ENCODE measurements at regions not wholly inside any gene's neighbourhood (a gene's known extent, or its start where the extent isn't known, plus 50 kb on each side); places are given as distances from the start of the nearest gene placed in this dataset.

GRCh38 chr1:163875927-163876320 is 554.2 kb downstream of the NUF2 start:
- no peaks in the 10 kb centered on the region for H3K36me3 ChIP-seq (ENCODE audit: control insufficient read depth in 3 of 3, insufficient read depth in 3 of 3, low read length in 3 of 3)
- no peaks in the 10 kb centered on the region for H3K9me3 ChIP-seq (ENCODE audit: control insufficient read depth in 3 of 3, low read length in 3 of 3)
- H3K27me3 ChIP-seq (ENCODE audit: control insufficient read depth in 3 of 3, insufficient read depth in 3 of 3, low read length in 3 of 3), result no peaks in the 10 kb centered on the region
- H3K4me3 ChIP-seq (ENCODE audit: low read length in 3 of 3), result peak overlapping the region in 1 of 3 donors; percentile 7
- no peak overlapping the region for H3K27ac ChIP-seq (ENCODE audit: low read depth, low read length)
- H3K9ac ChIP-seq (ENCODE audit: low read depth in 1 of 3, low read length in 3 of 3), result no peak overlapping the region
- peaks cover 0 to 4% (median 0%) of the 10 kb centered on the region in 3 donors for H3K4me1 ChIP-seq (ENCODE audit: control insufficient read depth in 3 of 3, insufficient read depth in 3 of 3, low read length in 3 of 3)

GRCh38 chr1:163876546-163876945 is 554.8 kb downstream of the NUF2 start:
- H3K36me3 ChIP-seq (ENCODE audit: control insufficient read depth in 3 of 3, insufficient read depth in 3 of 3, low read length in 3 of 3), result no peaks in the 10 kb centered on the region
- H3K27me3 ChIP-seq (ENCODE audit: control insufficient read depth in 3 of 3, insufficient read depth in 3 of 3, low read length in 3 of 3), result no peaks in the 10 kb centered on the region
- H3K27ac ChIP-seq (ENCODE audit: low read depth, low read length), result no peak overlapping the region
- H3K4me3 ChIP-seq (ENCODE audit: low read length in 3 of 3), result no peak overlapping the region
- H3K9ac ChIP-seq (ENCODE audit: low read depth in 1 of 3, low read length in 3 of 3), result no peak overlapping the region
- H3K4me1 ChIP-seq (ENCODE audit: control insufficient read depth in 3 of 3, insufficient read depth in 3 of 3, low read length in 3 of 3), result peaks cover 0 to 4% (median 0%) of the 10 kb centered on the region in 3 donors
- H3K9me3 ChIP-seq (ENCODE audit: control insufficient read depth in 3 of 3, low read length in 3 of 3), result no peaks in the 10 kb centered on the region

- Histone ChIP-seq H3K4me3 (ENCODE audit: low read length in 3 of 3) (no peak overlapping the region), H3K9ac (ENCODE audit: low read depth in 1 of 3, low read length in 3 of 3) (no peak overlapping the region), H3K9me3 (ENCODE audit: control insufficient read depth in 3 of 3, low read length in 3 of 3) (no peaks in the 10 kb centered on the region), H3K36me3 (ENCODE audit: control insufficient read depth in 3 of 3, insufficient read depth in 3 of 3, low read length in 3 of 3) (no peaks in the 10 kb centered on the region), H3K27ac (ENCODE audit: low read depth, low read length) (no peak overlapping the region), H3K27me3 (ENCODE audit: control insufficient read depth in 3 of 3, insufficient read depth in 3 of 3, low read length in 3 of 3) (no peaks in the 10 kb centered on the region), H3K4me1 (ENCODE audit: control insufficient read depth in 3 of 3, insufficient read depth in 3 of 3, low read length in 3 of 3) (peaks cover 0 to 4% (median 0%) of the 10 kb centered on the region in 3 donors)
Observed at GRCh38 chr1:163877016-163877415, 555.3 kb downstream of the NUF2 start.

GRCh38 chr1:163885510-163885909 is 563.8 kb downstream of the NUF2 start:
- no peaks in the 10 kb centered on the region for H3K27me3 ChIP-seq (ENCODE audit: control insufficient read depth in 3 of 3, insufficient read depth in 3 of 3, low read length in 3 of 3)
- no peak overlapping the region for H3K9ac ChIP-seq (ENCODE audit: low read depth in 1 of 3, low read length in 3 of 3)
- no peaks in the 10 kb centered on the region for H3K36me3 ChIP-seq (ENCODE audit: control insufficient read depth in 3 of 3, insufficient read depth in 3 of 3, low read length in 3 of 3)
- no peaks in the 10 kb centered on the region for H3K4me1 ChIP-seq (ENCODE audit: control insufficient read depth in 3 of 3, insufficient read depth in 3 of 3, low read length in 3 of 3)
- H3K9me3 ChIP-seq (ENCODE audit: control insufficient read depth in 3 of 3, low read length in 3 of 3), result no peaks in the 10 kb centered on the region
- no peak overlapping the region for H3K4me3 ChIP-seq (ENCODE audit: low read length in 3 of 3)
- no peak overlapping the region for H3K27ac ChIP-seq (ENCODE audit: low read depth, low read length)

- Histone ChIP-seq H3K4me1 (ENCODE audit: control insufficient read depth in 3 of 3, insufficient read depth in 3 of 3, low read length in 3 of 3) (no peaks in the 10 kb centered on the region), H3K27ac (ENCODE audit: low read depth, low read length) (no peak overlapping the region), H3K9ac (ENCODE audit: low read depth in 1 of 3, low read length in 3 of 3) (no peak overlapping the region), H3K9me3 (ENCODE audit: control insufficient read depth in 3 of 3, low read length in 3 of 3) (no peaks in the 10 kb centered on the region), H3K36me3 (ENCODE audit: control insufficient read depth in 3 of 3, insufficient read depth in 3 of 3, low read length in 3 of 3) (no peaks in the 10 kb centered on the region), H3K4me3 (ENCODE audit: low read length in 3 of 3) (no peak overlapping the region), H3K27me3 (ENCODE audit: control insufficient read depth in 3 of 3, insufficient read depth in 3 of 3, low read length in 3 of 3) (no peaks in the 10 kb centered on the region)
Observed at GRCh38 chr1:163896001-163896400, 574.2 kb downstream of the NUF2 start.

DNA sequence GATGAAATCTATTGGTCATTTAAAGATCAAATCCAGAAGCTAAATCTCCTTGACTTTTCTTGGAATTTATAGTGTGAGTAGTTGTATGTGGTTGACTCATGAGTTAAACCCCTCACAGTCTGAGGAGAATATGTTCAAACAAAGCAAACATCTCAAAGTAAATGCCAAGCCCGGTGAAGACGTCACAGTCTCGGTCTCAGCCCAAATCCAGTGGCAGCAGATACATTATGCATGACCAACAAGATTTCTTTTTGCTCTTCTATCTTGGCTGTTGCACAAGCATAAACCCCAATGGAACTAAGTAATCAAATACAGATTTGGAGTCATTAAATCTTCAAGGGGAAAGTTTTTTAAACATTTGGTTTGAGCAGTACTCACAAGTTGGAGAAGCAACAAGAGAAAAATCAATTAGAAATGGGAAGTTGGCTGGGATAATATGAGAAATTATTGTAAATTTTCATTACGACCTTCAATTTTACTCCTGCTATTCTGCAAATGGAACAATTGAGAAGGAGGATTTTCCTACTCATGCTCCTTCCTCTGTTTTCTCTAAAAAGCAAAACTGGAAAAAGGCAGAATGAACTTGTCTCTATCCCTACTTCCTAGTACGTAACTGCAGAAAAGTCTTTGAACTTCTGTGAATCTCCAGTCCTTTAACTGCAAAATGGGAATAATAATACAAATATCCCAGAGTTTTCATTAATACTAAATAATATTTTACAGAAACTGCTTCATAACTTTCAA is 575.8 kb downstream of the NUF2 start:
- Histone ChIP-seq H3K36me3 (ENCODE audit: control insufficient read depth in 3 of 3, insufficient read depth in 3 of 3, low read length in 3 of 3) (no peaks in the 10 kb centered on the region), H3K9me3 (ENCODE audit: control insufficient read depth in 3 of 3, low read length in 3 of 3) (no peaks in the 10 kb centered on the region)

GRCh38 chr1:163906283-163906682 is 584.5 kb downstream of the NUF2 start:
- Histone ChIP-seq H3K27ac (ENCODE audit: low read depth, low read length) (no peak overlapping the region), H3K4me1 (ENCODE audit: control insufficient read depth in 3 of 3, insufficient read depth in 3 of 3, low read length in 3 of 3) (no peaks in the 10 kb centered on the region), H3K27me3 (ENCODE audit: control insufficient read depth in 3 of 3, insufficient read depth in 3 of 3, low read length in 3 of 3) (no peaks in the 10 kb centered on the region), H3K36me3 (ENCODE audit: control insufficient read depth in 3 of 3, insufficient read depth in 3 of 3, low read length in 3 of 3) (no peaks in the 10 kb centered on the region), H3K9me3 (ENCODE audit: control insufficient read depth in 3 of 3, low read length in 3 of 3) (peaks cover 0 to 5% (median 0%) of the 10 kb centered on the region in 3 donors), H3K4me3 (ENCODE audit: low read length in 3 of 3) (no peak overlapping the region), H3K9ac (ENCODE audit: low read depth in 1 of 3, low read length in 3 of 3) (no peak overlapping the region)

More for the DNA sequence above, 575.8 kb downstream of the NUF2 start:
- no peak overlapping the region for H3K27ac ChIP-seq (ENCODE audit: low read depth, low read length)
- no peak overlapping the region for H3K9ac ChIP-seq (ENCODE audit: low read depth in 1 of 3, low read length in 3 of 3)
- H3K4me3 ChIP-seq (ENCODE audit: low read length in 3 of 3), result no peak overlapping the region
- no peaks in the 10 kb centered on the region for H3K4me1 ChIP-seq (ENCODE audit: control insufficient read depth in 3 of 3, insufficient read depth in 3 of 3, low read length in 3 of 3)
- H3K27me3 ChIP-seq (ENCODE audit: control insufficient read depth in 3 of 3, insufficient read depth in 3 of 3, low read length in 3 of 3), result no peaks in the 10 kb centered on the region

DNA sequence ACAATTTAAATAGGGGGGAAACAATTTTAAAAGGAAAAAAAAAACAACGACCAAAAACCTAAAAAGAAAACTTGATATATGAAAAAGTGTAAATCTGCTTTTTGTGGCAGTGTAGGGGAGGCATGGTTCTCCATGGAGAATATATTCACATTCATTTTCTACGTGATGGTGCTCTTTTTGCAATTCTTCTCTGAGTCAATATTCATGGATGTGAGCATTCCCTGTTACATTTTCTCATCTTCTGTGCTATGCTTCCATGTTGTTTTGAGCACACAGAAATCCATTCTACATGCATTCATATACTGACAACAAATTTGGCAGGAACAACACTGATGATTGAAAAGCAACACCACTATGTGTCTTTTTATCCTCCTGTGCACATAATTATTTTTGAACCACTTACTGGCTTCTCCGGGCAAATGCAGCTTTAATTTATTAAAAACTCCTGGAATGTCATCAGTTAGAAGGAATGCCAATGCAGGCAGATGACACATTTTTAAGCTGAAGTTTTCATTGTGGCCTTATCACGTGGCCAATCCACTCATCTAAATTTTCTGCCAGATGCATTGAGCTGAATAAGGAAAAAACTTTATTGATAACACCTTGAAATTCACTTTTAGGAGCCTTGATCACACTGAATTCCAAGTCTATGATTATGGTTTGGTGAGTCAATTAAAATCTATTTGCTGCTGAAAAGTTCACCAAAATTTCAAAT is 590.6 kb downstream of the NUF2 start:
- no peak overlapping the region for H3K27ac ChIP-seq (ENCODE audit: low read depth, low read length)

DNA sequence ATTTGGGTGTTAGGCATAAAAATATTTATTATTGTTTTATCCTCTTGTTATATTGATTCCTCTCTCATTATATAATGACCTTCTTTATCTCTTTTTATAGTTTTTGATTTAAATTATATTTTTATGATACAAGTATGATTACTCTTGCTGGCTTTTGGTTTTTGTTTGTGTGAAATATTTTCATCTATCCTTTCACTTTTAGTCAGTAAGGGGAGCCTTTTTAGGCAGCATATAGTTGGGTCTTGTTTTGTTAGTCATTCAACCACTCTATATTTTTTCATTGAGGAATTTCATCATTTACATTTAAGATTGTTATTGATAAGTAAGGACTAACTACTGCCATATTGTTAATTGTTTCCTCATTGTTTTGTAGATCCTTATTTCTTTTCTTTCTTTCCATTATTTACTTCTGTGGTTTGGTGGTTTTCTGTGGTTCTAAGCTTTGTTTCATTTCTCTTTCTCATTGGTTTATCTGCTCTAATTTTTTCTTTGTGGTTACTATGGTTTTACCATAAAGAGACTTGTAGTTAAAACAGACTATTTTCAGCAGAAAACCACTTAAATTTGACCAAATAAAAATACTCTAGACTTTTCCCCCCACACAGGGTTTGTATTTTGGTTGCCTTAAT is 593.1 kb downstream of the NUF2 start:
- Histone ChIP-seq H3K4me3 (ENCODE audit: low read length in 3 of 3) (no peak overlapping the region), H3K36me3 (ENCODE audit: control insufficient read depth in 3 of 3, insufficient read depth in 3 of 3, low read length in 3 of 3) (no peaks in the 10 kb centered on the region), H3K27ac (ENCODE audit: low read depth, low read length) (no peak overlapping the region), H3K9me3 (ENCODE audit: control insufficient read depth in 3 of 3, low read length in 3 of 3) (no peaks in the 10 kb centered on the region), H3K9ac (ENCODE audit: low read depth in 1 of 3, low read length in 3 of 3) (no peak overlapping the region), H3K27me3 (ENCODE audit: control insufficient read depth in 3 of 3, insufficient read depth in 3 of 3, low read length in 3 of 3) (no peaks in the 10 kb centered on the region), H3K4me1 (ENCODE audit: control insufficient read depth in 3 of 3, insufficient read depth in 3 of 3, low read length in 3 of 3) (no peaks in the 10 kb centered on the region)

More for the DNA sequence above, 590.6 kb downstream of the NUF2 start:
- Histone ChIP-seq H3K36me3 (ENCODE audit: control insufficient read depth in 3 of 3, insufficient read depth in 3 of 3, low read length in 3 of 3) (no peaks in the 10 kb centered on the region), H3K4me3 (ENCODE audit: low read length in 3 of 3) (no peak overlapping the region), H3K9me3 (ENCODE audit: control insufficient read depth in 3 of 3, low read length in 3 of 3) (peaks cover 0 to 5% (median 0%) of the 10 kb centered on the region in 3 donors), H3K27me3 (ENCODE audit: control insufficient read depth in 3 of 3, insufficient read depth in 3 of 3, low read length in 3 of 3) (no peaks in the 10 kb centered on the region), H3K4me1 (ENCODE audit: control insufficient read depth in 3 of 3, insufficient read depth in 3 of 3, low read length in 3 of 3) (no peaks in the 10 kb centered on the region), H3K9ac (ENCODE audit: low read depth in 1 of 3, low read length in 3 of 3) (no peak overlapping the region)

DNA sequence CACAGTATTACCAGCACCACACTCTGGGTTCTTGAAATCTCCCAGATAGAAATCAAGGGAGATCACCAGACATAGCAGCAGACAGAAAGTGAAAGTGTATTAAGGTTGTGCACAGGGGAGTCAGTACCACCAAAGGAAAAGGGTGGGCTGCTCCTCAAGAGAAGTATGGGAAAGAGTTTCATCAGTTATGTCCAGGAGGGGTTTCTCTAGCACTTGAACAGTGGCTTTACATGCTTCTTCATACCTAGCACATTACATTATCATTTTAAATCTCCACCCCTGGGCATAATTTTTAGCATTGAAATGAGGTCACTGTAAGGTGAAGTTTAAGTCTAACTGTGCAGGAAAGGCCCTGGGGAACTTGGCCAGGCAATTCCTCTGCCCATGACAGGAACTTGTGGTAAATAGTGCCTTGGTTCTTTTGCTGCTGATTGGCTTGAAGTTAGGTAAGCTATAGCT is 601.0 kb downstream of the NUF2 start:
- H3K36me3 ChIP-seq (ENCODE audit: control insufficient read depth in 3 of 3, insufficient read depth in 3 of 3, low read length in 3 of 3), result no peaks in the 10 kb centered on the region
- H3K9ac ChIP-seq (ENCODE audit: low read depth in 1 of 3, low read length in 3 of 3), result no peak overlapping the region
- H3K27me3 ChIP-seq (ENCODE audit: control insufficient read depth in 3 of 3, insufficient read depth in 3 of 3, low read length in 3 of 3), result no peaks in the 10 kb centered on the region
- no peak overlapping the region for H3K4me3 ChIP-seq (ENCODE audit: low read length in 3 of 3)
- no peaks in the 10 kb centered on the region for H3K4me1 ChIP-seq (ENCODE audit: control insufficient read depth in 3 of 3, insufficient read depth in 3 of 3, low read length in 3 of 3)
- H3K9me3 ChIP-seq (ENCODE audit: control insufficient read depth in 3 of 3, low read length in 3 of 3), result no peaks in the 10 kb centered on the region
- H3K27ac ChIP-seq (ENCODE audit: low read depth, low read length), result no peak overlapping the region
